Keratinocyte (primary cell): ENCODE measurements at regions not wholly inside any gene's neighbourhood (a gene's known extent, or its start where the extent isn't known, plus 50 kb on each side); places are given as distances from the start of the nearest gene placed in this dataset.

Source experiments
- DNase-seq: peaks from one replicate; pipeline ENCODE4 v3.0.0-alpha.2; 2011; ENCODE audit warnings: low read depth, missing footprints, low spot score
- FAIRE-seq: peaks from 2 replicates; lab custom pipeline; 2011; peaks lifted over from hg19 to GRCh38; lab: Jason Lieb, UNC
- H2AFZ ChIP-seq: 2 replicates; pipeline ENCODE4 v1.6.0; 2012; ENCODE audit warnings: low read length, control low read depth, inconsistent platforms; ENCODE audit not compliant: control insufficient read depth
- H3K27ac ChIP-seq: 2 replicates; pipeline ENCODE4 v1.5.1; 2011; ENCODE audit warnings: low read length; ENCODE audit not compliant: control insufficient read depth, insufficient read depth
- H3K27me3 ChIP-seq: 3 replicates; pipeline ENCODE4 v1.6.0; 2011; ENCODE audit warnings: low read length; ENCODE audit not compliant: control insufficient read depth, insufficient read depth; ENCODE audit errors: extremely low read depth
- H3K36me3 ChIP-seq, 2 experiments: 2 replicates in 1 of 2; 3 replicates in 1 of 2; pipeline ENCODE4 v1.5.1; 2011; ENCODE audit warnings: low read length in 2 of 2, mild to moderate bottlenecking in 1 of 2; ENCODE audit not compliant: control insufficient read depth in 2 of 2, insufficient read depth in 2 of 2; ENCODE audit errors: extremely low read depth in 1 of 2
- H3K4me1 ChIP-seq: 3 replicates; pipeline ENCODE4 v1.5.1; 2011; ENCODE audit warnings: low read length; ENCODE audit not compliant: control insufficient read depth, insufficient read depth; ENCODE audit errors: extremely low read depth
- H3K4me2 ChIP-seq: 3 replicates; pipeline ENCODE4 v1.6.0; 2011; ENCODE audit warnings: low read depth, low read length; ENCODE audit not compliant: control insufficient read depth, insufficient read depth; ENCODE audit errors: extremely low read depth
- H3K4me3 ChIP-seq, 3 experiments: fragments of 200-600 bp in 1 of 3; sonication (generic) in 1 of 3; 2 replicates in 2 of 3; 3 replicates in 1 of 3; pipeline ENCODE4 v1.5.1; 2011 to 2016; ENCODE audit warnings: low read length in 3 of 3, mild to moderate bottlenecking in 3 of 3, control low read depth in 2 of 3, inconsistent platforms in 1 of 3, low read depth in 1 of 3, mixed read lengths in 1 of 3, mixed run types in 1 of 3, moderate library complexity in 1 of 3; ENCODE audit not compliant: control insufficient read depth in 2 of 3, insufficient read depth in 2 of 3; ENCODE audit errors: extremely low read depth in 1 of 3
- H3K79me2 ChIP-seq: 2 replicates; pipeline ENCODE4 v1.6.0; 2012; ENCODE audit warnings: low read length; ENCODE audit not compliant: control insufficient read depth, insufficient read depth
- H3K9ac ChIP-seq: 3 replicates; pipeline ENCODE4 v1.6.0; 2011; ENCODE audit warnings: low read length; ENCODE audit not compliant: control insufficient read depth, insufficient read depth; ENCODE audit errors: extremely low read depth
- H3K9me1 ChIP-seq: 3 replicates; pipeline ENCODE4 v1.6.0; 2011; ENCODE audit warnings: low read length; ENCODE audit not compliant: control insufficient read depth, insufficient read depth; ENCODE audit errors: extremely low read depth
- H3K9me3 ChIP-seq: 2 replicates; pipeline ENCODE4 v1.5.1; 2012; ENCODE audit warnings: low read depth, low read length; ENCODE audit not compliant: control insufficient read depth
- H4K20me1 ChIP-seq: 3 replicates; pipeline ENCODE4 v1.6.0; 2011; ENCODE audit warnings: low read length; ENCODE audit not compliant: control insufficient read depth, insufficient read depth; ENCODE audit errors: extremely low read depth
- EZH2 ChIP-seq: IDR thresholded peaks from one replicate; pipeline ENCODE4 v1.6.1; 2012; ENCODE audit warnings: inconsistent platforms, mild to moderate bottlenecking, low read length, moderate library complexity
- dilution Hi-C: fragments of 300-500 bp; cut with MboI; formaldehyde crosslinking; loops from one replicate; pipeline ENCODE4 v1.7.0; 2020; ENCODE audit warnings: low sequenced_read_pairs; ENCODE audit not compliant: extremely low pct_ligation_motif_present
- TF ChIP-seq, protein P1 (sequence below), 3 experiments: IDR thresholded peaks in 1 of 3; conservative IDR thresholded peaks in 1 of 3; optimal IDR thresholded peaks in 1 of 3; 2 replicates in 2 of 3; 3 replicates in 1 of 3; pipeline versions ENCODE3 to v1.5.1; 2011; ENCODE audit warnings: low read length in 3 of 3, mild to moderate bottlenecking in 3 of 3, moderate library complexity in 2 of 3, control low read depth in 1 of 3, inconsistent platforms in 1 of 3; ENCODE audit not compliant: insufficient read depth in 2 of 3; ENCODE audit errors: extremely low read depth in 1 of 3

DNA sequence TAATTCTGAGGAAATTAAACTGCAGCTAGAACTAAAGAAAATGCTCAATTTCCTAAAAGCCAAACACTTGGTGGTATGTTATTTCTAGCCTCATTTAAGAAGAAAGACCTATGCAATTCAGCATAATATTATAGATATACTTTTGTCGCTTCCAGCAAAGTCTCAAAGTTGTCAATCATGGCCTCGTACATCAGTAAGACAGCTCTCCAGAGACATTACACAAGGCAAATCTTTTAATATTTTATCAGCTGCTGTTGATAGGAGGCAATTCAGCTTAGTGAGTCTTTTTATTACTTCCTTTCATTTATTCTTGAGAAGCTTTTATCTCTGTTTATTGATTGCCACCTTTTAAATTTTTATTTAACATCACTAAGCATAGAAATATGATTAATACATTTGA lies 294.3 kb downstream of the FSIP2 start:
- Histone ChIP-seq H3K4me1 (no peaks in the 10 kb centered on the region), H3K4me2 (no peak overlapping the region), H3K27me3 (no peaks in the 10 kb centered on the region), H3K27ac (no peak overlapping the region), H3K79me2 (no peaks in the 10 kb centered on the region), H3K9me1 (no peaks in the 10 kb centered on the region), H3K36me3 (no peaks in the 10 kb centered on the region), H3K9ac (no peak overlapping the region), H3K9me3 (no peaks in the 10 kb centered on the region), H4K20me1 (no peaks in the 10 kb centered on the region), H2AFZ (no peak overlapping the region), H3K4me3 (no peak overlapping the region)
- FAIRE-seq (no peak), DNase-seq (no peak)
- dilution Hi-C loops, result no loop called here
- no peak for TF ChIP-seq EZH2
- TF ChIP-seq, protein P1, sequence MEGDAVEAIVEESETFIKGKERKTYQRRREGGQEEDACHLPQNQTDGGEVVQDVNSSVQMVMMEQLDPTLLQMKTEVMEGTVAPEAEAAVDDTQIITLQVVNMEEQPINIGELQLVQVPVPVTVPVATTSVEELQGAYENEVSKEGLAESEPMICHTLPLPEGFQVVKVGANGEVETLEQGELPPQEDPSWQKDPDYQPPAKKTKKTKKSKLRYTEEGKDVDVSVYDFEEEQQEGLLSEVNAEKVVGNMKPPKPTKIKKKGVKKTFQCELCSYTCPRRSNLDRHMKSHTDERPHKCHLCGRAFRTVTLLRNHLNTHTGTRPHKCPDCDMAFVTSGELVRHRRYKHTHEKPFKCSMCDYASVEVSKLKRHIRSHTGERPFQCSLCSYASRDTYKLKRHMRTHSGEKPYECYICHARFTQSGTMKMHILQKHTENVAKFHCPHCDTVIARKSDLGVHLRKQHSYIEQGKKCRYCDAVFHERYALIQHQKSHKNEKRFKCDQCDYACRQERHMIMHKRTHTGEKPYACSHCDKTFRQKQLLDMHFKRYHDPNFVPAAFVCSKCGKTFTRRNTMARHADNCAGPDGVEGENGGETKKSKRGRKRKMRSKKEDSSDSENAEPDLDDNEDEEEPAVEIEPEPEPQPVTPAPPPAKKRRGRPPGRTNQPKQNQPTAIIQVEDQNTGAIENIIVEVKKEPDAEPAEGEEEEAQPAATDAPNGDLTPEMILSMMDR (optimal IDR thresholded peaks at IDR 0.05 in 1 of 3, IDR thresholded peaks at IDR 0.05 in 1 of 3, conservative IDR thresholded peaks at IDR 0.05 in 1 of 3; ENCODE audit: extremely low read depth in 1 of 3, insufficient read depth in 2 of 3, low read length in 3 of 3), result no peak

DNA sequence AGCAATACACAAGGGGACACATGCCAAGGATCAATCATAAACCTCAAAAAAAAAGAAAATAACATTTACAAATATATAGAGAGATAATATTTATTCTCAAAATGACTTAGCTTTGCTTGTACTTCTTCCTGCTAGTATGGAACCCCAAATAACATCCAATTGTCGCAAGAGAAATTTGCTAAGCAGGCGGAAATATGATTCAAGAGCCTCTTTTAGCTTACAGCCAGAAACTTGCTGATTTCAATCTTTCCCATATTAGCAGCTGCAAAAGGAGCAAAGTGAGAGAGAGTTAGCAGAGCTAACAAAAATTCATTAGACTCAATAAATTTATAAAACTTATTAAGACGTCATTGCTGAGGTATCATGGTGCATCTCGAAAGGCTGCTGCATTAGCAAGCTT lies 294.9 kb downstream of the FSIP2 start:
- Histone ChIP-seq H3K9me3 (no peaks in the 10 kb centered on the region), H3K27ac (no peak overlapping the region), H3K9ac (no peak overlapping the region), H2AFZ (no peak overlapping the region), H3K4me3 (no peak overlapping the region), H3K36me3 (no peaks in the 10 kb centered on the region), H3K79me2 (no peaks in the 10 kb centered on the region), H3K27me3 (no peaks in the 10 kb centered on the region), H3K4me2 (no peak overlapping the region), H4K20me1 (no peaks in the 10 kb centered on the region), H3K4me1 (no peaks in the 10 kb centered on the region), H3K9me1 (no peaks in the 10 kb centered on the region)
- FAIRE-seq, result no peak
- dilution Hi-C loops, result no loop called here
- TF ChIP-seq, protein P1 (optimal IDR thresholded peaks at IDR 0.05 in 1 of 3, IDR thresholded peaks at IDR 0.05 in 1 of 3, conservative IDR thresholded peaks at IDR 0.05 in 1 of 3; ENCODE audit: extremely low read depth in 1 of 3, insufficient read depth in 2 of 3, low read length in 3 of 3), result no peak
- TF ChIP-seq EZH2, result no peak
- DNase-seq, result no peak
